ENCODE measurements at regions not wholly inside any gene's neighbourhood (a gene's known extent, or its start where the extent isn't known, plus 50 kb on each side); places are given as distances from the start of the nearest gene placed in this dataset.

DNA sequence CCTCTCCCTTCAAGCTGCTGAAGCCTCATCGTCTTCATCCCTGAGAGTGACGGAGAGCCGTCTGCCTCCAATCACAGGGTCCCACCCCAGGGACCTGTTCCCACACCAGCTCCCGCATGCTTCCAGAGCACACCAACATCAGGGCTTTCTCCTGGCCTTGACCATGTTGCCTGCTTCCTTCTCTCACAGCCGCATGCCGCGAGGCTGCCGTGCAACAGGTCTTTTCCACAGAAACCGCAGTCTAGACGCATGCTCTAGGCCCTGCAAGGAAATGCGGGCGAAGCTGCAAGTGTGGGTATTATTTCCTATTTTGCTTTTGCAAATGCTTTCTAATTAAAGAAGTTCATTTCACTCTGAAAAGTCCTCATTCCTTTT, 277.8 kb downstream of the EIPR1 start:
- DNase-seq (ENCODE audit: low spot score) = no peak

DNA sequence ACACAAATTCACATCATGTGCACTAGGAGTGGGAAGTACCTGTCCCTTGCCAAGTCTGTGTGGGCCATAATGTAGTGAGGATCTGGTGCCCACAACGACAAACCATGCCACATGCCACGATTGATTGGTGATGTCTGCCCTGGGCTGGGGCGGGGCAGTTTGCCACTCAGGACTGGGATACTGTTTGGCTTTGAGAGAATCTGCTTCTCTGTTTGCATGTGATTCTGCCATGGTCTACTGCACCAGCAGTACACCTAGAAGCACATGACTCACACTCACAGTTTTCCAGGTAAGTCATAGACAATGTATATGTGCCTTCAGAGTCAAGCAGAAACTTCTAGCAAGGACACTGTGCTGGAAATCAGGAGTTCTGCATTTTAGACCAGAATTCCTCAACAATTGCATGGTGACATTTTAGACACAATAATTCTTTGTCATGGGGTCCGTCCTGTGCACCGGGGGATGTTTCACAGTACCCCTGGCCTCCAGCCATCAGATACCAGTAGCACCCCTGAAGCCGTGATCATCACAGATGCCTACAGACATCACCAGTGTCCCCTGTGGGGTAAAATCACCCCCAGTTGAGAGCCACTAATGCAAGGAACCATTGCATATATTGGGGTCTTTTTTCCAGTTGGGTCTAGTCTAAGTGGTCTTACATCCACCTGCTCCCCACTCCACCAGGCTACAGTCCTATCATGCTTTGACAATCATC, 278.3 kb downstream of the EIPR1 start:
- DNase-seq (ENCODE audit: low spot score) = no peak

DNA sequence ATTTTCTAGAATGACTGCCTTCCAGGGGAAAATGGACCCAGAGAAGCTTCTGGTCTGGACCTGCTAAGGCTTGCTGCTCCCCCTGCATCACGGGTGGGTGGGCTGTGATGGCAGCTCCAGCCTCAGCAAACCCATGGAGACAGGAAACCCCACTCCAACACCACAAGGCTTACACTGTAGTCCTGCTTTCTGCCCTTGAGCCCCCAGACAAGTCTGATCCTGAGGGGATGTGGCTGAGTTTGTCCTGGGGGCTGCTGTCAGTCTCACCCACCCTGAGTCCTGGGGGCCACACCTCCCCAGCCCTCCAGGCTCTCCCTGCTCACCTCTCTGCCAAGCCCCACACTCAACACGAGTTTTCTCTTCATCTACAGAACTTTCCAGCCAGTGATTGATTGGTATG, 279.4 kb downstream of the EIPR1 start:
- no peak for DNase-seq (ENCODE audit: low spot score)

DNA sequence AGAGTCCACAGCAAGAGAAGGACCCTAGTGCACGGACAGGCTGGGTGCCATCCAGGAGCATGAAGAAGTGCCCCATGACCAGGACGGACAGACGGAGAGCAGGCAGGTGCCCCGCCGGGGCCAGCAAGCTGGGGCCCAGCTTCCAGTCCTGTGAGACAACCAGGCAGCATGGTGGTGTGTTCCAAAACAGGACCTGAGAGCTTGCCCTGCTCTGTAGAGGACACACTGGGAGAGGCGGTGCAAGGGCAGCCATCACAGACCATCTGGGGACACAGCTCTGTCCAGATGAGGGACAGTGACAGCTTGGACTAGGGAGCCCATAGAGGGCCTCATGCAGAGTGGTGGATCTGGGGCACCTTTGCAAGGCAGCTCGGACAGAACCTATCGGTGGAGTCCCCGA, 279.8 kb downstream of the EIPR1 start:
- no peak for DNase-seq (ENCODE audit: low spot score)

DNA sequence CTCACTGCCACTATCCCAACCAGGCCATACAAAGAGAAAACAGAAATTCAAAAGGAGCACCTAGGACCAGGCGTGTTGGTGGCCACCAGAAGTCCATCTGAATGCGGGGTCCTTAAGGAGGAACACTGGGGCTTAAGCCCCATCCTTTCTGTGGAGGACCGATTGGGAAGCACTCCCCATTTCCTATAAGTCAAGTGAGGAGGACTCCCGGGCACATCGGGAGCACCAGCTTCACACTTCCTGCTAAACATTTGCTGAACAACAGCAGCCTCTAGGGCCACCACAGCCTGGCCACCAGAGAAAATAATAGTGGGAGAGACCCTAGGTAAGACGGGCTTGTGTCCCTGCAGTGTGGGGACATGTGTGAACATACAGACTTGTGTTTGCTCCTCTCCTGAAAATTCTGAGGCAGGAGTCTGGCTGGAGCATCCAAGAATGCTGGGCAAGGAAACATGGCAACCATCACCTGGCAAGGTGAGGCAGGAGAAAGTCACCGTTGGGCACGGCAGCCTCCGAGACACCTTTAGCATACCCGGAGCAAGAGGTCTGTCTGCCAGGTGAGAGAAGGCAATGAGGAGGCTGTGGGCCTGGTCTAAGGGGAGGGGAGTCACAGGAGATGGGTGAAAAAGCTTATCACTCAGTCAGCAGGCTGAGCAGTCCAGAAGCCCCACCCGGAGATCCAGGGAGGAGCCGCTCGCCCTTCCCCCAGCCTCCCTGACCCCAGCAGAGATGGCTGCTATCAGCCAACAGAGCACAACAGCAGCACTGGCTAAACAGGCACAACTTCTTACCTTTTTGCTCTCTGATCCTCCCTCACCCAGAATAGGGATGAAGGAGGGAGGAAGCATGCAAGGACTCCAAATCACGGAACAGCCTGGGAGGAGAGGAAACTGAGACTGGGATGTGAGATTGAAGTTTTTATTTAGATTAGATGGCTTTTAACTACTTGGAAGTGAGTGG, 282.3 kb downstream of the EIPR1 start:
- DNase-seq (ENCODE audit: low spot score) = no peak

DNA sequence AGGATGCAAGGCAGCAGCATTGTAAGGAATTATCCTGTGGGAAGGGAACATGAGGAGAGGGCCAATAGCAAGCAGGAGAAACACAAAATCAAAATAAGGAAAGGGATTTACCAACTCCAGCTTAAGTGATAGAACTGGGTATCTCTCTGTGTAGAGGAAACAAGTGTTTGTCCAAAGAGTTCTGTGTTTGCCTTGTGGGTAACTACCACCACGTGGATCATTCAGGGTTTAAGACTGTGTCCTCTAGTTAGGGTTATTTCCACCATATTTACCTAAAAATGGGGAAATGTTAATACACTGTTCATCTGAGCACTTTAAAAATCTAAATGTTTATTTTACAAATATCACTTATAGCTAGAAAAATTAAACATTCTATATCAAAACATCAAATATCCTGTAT, 283.3 kb downstream of the EIPR1 start:
- DNase-seq (ENCODE audit: low spot score) = no peak

DNA sequence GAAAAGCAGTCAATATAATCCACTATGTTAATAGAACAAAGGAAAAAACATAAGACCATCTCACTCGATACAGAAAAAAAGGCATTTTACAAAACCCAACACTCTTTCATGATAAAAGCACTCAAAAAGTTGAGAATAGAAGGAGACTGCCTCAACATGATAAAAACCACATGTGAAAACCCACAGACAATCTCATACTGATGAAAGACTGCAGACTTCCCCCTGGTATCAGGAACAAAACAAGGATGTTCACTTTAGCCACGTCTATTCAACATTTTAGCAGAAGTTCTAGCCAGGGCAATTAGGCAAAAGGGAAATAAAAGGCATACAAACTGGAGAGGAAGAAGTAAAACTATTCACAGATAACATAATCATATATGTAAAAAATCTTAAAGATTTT, 285.9 kb downstream of the EIPR1 start:
- no peak for DNase-seq (ENCODE audit: low spot score)

DNA sequence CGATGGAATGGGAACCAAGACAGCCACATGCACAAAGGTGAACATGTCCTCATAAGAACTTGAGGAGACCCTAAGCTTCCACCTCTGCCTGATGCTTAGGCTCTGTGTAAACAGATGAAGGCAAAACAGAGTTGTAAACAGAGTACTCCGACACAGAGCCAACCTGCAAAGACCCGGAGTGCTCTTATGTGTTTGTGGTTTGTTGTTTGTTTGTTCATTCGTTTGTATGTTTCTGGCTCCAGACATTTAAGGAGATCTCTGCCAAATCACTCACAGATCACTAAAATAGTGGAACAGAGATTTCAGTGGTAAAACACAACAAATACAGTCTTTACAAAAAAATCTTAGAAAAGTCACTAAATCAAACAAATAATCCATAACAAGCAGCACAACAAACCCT, 294.9 kb downstream of the EIPR1 start:
- no peak for DNase-seq (ENCODE audit: low spot score)

DNA sequence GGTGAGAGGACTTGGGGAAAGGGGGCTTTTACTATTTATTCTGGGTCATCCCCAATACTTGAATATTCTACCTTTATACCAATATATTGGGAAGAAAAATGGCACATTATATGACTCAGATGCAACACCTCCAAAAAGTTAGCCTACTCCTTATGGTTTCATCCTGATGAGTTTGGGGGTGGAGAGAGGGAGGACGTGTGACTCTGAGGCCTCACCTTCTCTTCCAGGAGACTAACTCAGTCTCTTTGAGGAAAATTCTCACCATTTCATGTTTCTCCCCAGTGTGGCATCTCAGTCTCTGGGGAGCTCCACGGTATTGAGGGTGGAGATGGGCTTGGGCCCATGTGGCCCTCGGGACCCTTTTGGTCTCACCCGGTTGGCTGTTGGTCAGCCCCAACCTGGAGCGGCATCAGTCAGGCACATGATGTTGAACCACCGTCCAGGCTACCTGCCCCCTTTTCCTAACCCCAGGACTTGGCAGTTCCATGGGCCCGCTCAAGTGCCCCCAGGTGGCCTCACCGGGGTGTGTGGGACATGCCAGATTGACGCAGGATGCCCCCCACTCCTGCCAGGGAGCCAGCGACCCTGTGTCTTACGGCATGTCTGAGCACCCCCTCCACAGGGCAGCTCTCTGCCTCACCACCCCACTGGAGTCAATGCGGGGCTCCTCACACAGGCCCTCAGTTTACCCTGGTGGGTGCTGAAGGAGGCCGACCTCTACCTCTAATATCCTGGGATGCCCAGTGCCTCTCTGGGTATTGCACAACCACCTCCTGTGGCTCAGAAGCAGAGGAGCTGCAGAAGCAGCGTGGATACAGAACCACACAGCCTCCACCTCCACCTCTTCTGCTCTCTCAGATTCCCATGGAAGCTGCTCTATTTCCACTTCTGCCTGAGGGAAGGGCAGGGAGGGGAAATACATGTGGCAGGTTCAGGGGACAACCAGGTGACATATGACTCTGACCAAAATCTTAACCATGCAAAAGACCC, 297.4 kb downstream of the EIPR1 start:
- no peak for DNase-seq (ENCODE audit: low spot score)

DNA sequence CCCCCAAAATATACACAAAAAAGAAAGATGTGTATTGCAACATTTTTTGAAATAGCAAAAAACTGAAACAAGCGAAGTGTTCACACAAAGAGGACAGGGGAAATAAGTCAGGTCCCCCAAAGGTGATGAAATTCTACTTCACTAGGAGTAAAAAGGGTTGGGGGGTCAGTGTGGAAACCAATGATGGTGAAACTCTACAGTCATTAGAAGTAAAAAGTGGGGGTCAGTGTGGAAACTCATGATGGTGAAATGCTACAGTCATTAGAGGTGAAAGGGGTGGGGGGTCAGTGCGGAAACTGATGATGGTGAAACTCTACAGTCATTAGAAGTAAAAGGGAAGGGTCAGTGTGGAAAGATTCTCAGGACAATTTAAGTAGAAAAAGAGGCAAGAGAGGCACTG, 298.2 kb downstream of the EIPR1 start:
- no peak for DNase-seq (ENCODE audit: low spot score)

DNA sequence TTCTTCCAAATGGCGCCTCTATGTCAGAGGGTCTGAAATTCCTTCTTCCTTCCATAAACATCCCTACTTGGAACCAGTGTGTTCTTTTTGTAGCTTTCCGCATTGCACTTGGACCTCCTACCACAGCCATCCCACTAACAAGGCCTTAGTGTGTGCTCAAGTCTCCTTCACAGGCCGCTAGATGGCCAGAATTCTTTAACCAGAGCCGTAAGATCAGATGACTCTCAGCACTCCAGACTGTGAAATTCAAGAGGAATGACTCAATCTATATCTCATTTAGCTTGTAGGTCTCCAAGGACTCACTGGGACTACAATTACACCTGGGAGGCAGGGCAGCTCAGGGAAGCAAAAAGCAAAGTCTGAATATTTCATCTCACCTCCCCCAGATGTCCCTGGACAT, 298.9 kb downstream of the EIPR1 start:
- no peak for DNase-seq (ENCODE audit: low spot score)

DNA sequence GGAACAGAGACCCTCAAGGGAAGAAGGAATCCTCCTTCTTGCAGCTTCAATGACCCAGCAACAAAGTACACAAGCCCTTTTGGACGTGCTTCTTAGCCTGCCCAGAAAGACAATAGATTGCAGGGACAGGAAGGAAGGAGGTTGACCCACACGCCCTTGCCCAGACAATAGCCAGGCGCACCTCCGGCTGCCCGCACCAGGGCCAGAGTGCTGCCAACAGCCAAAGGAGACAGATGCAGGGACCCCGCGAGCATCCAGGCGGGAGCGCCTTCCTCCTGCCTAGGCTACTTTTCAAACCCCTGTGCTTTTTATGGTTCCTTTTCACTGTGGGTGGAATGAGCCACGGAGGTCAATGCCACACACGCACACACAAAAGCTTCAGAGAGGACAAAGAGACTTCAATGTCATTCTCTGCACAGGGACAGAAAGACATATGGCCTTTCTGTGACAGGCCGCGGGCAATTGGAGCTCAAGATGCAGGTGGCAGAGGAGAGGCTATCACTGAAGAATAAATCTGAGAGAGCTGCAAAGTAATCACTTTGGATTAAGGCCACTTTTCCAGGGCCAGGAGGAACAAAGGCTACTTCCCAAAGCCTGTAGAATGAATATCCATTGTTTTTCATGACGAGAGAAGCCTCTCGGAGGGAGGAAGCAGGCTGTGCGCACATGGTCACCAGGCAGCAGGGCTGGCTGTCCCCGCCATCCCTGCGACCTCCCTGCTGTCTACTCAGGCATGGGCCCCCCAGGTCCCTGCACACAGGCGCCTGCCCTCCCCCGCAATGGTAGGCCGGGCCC, 300.6 kb downstream of the EIPR1 start:
- DNase-seq (ENCODE audit: low spot score) = no peak

DNA sequence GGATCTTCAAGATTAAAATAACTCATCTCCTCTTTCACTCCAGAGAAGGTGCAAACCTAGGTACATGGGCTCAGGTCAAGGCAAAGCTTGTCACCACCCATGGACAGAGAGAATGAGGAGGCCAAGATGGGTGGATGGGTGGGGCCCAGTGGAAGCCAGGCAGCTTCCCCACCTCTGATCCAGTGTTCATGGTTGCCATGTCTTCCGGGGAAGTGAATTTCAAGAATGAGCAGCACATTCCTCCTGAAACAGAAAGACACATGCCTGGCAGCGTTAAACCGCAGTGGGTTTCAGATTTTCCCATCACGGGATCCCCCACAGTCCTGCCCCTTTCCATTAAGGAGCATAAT, 301.7 kb downstream of the EIPR1 start:
- DNase-seq (ENCODE audit: low spot score) = no peak

DNA sequence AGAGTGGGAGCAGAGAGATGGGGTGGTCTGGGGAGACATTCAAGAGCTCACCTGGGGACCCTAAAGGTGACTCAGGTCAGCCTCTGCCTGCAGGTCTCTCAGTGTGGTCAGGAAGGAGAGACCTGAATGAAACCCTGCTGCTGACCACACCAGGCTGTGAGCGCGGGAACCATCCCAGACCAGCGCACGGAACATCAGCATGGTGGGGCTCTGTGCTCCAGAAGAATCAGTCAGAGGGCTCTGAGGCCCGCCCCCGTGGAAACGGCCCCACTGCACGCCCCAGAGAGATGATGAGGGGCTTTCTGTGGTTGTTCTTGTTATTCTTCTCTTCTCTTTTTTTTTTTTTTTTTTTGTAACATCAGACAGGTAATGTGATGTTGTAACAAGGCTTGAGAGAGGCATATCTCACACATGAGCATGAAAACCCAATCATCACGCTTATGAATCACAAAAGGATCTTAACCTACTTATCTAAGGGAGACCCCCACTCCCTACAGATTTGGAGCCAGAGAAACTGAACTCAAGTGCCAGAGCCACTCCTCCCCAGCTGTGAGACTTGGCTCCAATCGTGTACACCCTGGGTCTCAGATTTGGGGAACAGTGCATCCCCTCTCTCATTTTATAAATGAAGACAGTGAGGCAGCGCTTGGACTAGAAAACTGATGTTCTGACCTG, 302.2 kb downstream of the EIPR1 start:
- DNase-seq (ENCODE audit: low spot score) = no peak

DNA sequence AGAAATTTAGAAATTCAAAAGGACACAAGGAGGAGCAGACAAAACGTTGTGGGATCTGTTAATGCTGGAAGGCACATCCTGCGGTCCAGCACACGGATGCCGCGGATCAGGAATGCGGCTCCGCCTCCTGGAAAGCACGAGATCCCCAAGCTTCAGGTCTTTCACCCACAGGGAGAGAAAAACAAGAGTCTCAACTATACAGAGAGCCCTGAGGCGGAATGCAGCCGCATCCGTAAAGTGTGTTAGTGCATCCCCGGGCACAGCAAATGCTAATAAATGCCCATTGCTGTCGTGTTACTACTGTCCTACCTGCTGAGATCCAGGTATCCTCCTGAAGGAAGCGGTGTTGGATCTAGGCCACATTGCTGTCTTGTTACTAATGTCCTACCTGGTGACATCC, 303.9 kb downstream of the EIPR1 start:
- DNase-seq (ENCODE audit: low spot score) = no peak

DNA sequence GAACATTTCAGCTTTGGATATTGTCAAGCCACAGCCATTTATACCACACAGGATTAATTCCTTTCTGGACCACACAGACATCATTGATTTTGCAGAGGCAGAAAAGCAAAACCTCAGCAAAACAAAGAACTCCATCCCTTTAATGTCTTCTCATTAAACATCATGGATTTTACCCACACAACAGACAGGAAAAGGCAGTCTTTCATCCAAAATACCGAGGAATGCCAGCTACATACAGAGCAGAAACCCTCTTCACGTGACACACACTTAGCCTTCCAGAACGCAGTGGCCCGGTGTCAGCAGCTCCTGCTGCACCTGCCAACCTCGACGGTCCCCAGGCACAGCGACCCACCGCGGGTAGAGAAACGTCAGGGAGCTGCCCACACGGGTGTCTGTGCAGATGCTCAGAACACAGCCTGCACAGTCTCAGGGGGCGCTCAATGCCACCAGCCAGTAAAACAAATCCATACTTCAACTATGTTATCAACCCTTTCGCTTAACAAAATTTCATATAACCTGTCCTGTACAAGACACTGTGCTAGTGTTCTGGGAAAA, 304.5 kb downstream of the EIPR1 start:
- no peak for DNase-seq (ENCODE audit: low spot score)

DNA sequence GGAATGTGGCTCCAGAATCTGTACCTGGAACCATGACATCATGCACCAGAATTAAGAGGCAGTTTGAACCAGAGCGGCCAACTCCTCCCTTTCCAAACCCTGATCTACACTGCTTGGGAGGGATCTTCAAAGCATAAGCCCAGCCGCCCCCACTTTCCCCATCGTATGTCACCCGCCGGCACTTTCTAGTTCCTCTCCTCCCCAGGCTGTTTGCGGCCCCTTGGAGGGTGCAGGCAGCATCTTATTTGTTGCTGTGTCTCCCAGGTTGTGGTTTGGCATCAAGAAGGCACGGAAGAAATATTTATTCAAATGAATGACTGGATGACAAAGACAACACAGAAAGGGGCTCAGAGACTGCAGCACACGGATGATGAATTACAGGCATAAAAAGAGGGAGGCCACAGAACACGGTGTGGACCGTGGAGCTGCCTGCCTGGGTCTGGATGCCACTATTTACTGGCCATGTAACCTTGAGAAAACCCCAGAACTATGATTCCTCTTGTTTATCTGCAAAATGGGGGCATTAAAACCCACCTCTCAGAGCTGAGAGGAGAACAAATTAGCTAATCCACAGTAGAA, 305.8 kb downstream of the EIPR1 start:
- no peak for DNase-seq (ENCODE audit: low spot score)

DNA sequence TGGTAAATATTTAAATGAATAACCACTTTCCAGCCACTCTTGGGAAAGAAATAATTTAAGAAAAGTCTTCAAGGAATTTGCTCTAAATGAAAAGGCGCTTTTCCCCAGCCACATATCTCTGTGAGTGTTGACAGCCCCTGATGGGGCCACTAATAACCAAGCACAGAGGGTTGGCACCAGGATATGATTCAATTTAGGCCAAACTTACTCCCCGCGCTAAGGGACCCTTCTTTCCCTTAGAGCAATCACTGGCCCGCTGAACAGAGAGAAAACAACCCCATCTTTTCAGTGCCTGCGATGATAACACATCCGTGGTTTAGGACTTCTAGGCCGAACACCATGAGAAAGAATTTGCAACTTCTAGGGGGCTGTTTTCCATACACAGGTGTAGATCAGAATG, 310.8 kb downstream of the EIPR1 start:
- DNase-seq (ENCODE audit: low spot score) = no peak

DNA sequence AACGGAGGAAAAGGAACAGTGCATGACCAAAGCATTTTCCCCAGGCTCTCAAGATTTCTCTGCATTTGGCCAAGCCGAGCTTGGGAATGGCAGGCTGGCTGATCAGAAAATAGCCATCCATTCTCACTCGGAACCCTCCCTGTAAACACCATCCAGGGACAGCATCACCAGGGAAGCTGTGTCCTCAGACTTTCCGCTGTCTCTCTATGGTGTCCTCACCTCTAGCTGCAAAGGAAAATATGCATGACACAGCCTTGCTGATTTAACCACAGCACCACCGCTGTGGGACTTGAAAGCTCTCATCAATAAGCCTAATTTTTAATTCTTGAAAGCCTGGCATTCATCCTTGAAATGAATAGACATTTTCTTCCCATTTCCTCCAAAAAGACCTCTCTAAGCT, 311.7 kb downstream of the EIPR1 start:
- no peak for DNase-seq (ENCODE audit: low spot score)

Data from CD4-positive, alpha-beta T cell treated with Interleukin-15 for 4 hours (primary cell).